H1 (cell line): ENCODE measurements at regions not wholly inside any gene's neighbourhood (a gene's known extent, or its start where the extent isn't known, plus 50 kb on each side); places are given as distances from the start of the nearest gene placed in this dataset.

Experiments used
- CREB1 ChIP-seq: IDR thresholded peaks from 2 replicates; pipeline ENCODE4 v1.6.1; 2012; ENCODE audit warnings: inconsistent platforms
- EZH2 ChIP-seq: fragments of 200-600 bp; sonication (generic); IDR thresholded peaks from 2 replicates; pipeline ENCODE4 v1.7.1; 2012; ENCODE audit warnings: low read depth, mild to moderate bottlenecking, moderate library complexity, low read length, inconsistent platforms; ENCODE audit not compliant: severe bottlenecking
- GABPA ChIP-seq: IDR thresholded peaks from 2 replicates; pipeline ENCODE4 v1.6.1; 2011; ENCODE audit warnings: mild to moderate bottlenecking, low read length, moderate library complexity, borderline replicate concordance; ENCODE audit not compliant: insufficient read depth
- POLR2A ChIP-seq, 2 experiments: IDR thresholded peaks; 1 replicate in 1 of 2; 2 replicates in 1 of 2; pipeline ENCODE4 v1.6.1; 2011; ENCODE audit warnings: low read depth in 2 of 2, low read length in 2 of 2, mild to moderate bottlenecking in 2 of 2; ENCODE audit errors: control extremely low read depth in 1 of 2
- POLR2AphosphoS5 ChIP-seq: IDR thresholded peaks from 2 replicates; pipeline ENCODE4 v1.6.1; 2011; ENCODE audit warnings: low read depth, low read length
- TF ChIP-seq, protein P1 (sequence below), 3 experiments: IDR thresholded peaks; 1 replicate in 2 of 3; 2 replicates in 1 of 3; pipeline versions ENCODE4 v1.5.1 to v1.6.1; 2011; ENCODE audit warnings: low read length in 3 of 3, mild to moderate bottlenecking in 3 of 3, inconsistent platforms in 2 of 3, low read depth in 1 of 3, moderate library complexity in 1 of 3; ENCODE audit not compliant: insufficient read depth in 1 of 3; ENCODE audit errors: control extremely low read depth in 1 of 3
- TF ChIP-seq, protein P2 (sequence below): IDR thresholded peaks from 2 replicates; pipeline ENCODE4 v1.6.1; 2011; ENCODE audit warnings: low read depth, mild to moderate bottlenecking, low read length; ENCODE audit not compliant: insufficient read depth

DNA sequence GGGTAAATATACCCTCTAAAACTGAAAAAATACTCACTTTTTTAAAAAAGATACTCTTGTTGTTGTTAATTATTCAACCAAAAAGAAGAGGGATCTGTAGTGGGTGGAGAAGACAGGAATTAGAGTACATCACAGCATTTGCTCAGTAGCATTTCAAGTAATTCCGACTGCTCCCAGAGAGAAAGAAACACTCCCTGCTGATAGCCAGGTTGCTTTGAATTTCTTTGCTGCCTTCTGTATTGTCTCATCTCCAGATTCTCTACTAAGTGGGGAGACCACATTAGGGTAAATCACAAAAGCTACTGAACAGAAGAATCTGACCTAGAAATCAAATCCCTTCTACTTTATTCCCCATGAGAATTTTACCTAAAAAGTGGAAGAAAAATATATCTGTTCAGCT, 661.1 kb downstream of the BRINP3 start:
- TF ChIP-seq, protein P1, sequence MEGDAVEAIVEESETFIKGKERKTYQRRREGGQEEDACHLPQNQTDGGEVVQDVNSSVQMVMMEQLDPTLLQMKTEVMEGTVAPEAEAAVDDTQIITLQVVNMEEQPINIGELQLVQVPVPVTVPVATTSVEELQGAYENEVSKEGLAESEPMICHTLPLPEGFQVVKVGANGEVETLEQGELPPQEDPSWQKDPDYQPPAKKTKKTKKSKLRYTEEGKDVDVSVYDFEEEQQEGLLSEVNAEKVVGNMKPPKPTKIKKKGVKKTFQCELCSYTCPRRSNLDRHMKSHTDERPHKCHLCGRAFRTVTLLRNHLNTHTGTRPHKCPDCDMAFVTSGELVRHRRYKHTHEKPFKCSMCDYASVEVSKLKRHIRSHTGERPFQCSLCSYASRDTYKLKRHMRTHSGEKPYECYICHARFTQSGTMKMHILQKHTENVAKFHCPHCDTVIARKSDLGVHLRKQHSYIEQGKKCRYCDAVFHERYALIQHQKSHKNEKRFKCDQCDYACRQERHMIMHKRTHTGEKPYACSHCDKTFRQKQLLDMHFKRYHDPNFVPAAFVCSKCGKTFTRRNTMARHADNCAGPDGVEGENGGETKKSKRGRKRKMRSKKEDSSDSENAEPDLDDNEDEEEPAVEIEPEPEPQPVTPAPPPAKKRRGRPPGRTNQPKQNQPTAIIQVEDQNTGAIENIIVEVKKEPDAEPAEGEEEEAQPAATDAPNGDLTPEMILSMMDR (IDR thresholded peaks at IDR 0.05; ENCODE audit: control extremely low read depth in 1 of 3, insufficient read depth in 1 of 3, low read depth in 1 of 3, low read length in 3 of 3), result no peak
- TF ChIP-seq POLR2A (IDR thresholded peaks at IDR 0.05; ENCODE audit: control extremely low read depth in 1 of 2, low read depth in 2 of 2, low read length in 2 of 2) (no peak), EZH2 (no peak), POLR2AphosphoS5 (no peak), GABPA (no peak), CREB1 (no peak)
- TF ChIP-seq, protein P2, sequence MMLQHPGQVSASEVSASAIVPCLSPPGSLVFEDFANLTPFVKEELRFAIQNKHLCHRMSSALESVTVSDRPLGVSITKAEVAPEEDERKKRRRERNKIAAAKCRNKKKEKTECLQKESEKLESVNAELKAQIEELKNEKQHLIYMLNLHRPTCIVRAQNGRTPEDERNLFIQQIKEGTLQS, result no peak
